Dedifferentiated amniotic fluid mesenchymal stem cell (primary cell): ENCODE measurements at regions not wholly inside any gene's neighbourhood (a gene's known extent, or its start where the extent isn't known, plus 50 kb on each side); places are given as distances from the start of the nearest gene placed in this dataset.

Experiments
- DNase-seq: peaks from one replicate; pipeline ENCODE4 v3.0.0-alpha.2; 2016; ENCODE audit errors: extremely low spot score

GRCh38 chr9:2311920-2312319 is 296.8 kb downstream of the SMARCA2 start:
- no peak for DNase-seq

- DNase-seq, result no peak
Measured at GRCh38 chr9:2313512-2313911, 298.4 kb downstream of the SMARCA2 start.

GRCh38 chr9:2317591-2317990 is 302.4 kb downstream of the SMARCA2 start:
- no peak for DNase-seq

- no peak for DNase-seq
Measured at GRCh38 chr9:2319421-2319820, 302.2 kb upstream of the VLDLR start.

GRCh38 chr9:2320114-2320513 is 301.5 kb upstream of the VLDLR start:
- DNase-seq, result no peak

DNA sequence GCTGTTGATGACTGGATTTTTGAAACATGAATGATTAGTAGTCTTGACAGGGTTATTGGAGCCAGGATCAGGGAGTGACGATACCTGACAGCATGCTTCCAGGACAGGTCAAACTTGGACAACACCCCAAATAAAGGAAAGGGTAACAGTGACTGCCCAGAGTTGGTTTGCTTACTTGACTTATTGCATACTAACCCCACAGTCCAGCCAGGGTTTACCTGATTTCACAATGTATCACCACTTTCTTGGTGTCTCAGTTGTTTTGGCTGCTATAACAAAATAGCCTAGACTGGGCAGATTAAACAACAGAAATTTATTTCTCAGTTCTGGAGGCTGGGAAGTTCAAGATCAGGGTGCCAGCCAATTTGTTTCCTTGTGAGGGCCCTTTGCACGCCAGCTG is 301.0 kb upstream of the VLDLR start:
- DNase-seq, result no peak

- no peak for DNase-seq
Measured at GRCh38 chr9:2321523-2322148, 300.0 kb upstream of the VLDLR start.

- no peak for DNase-seq
Measured at GRCh38 chr9:2324742-2325141, 296.8 kb upstream of the VLDLR start.

- DNase-seq, result no peak
Measured at GRCh38 chr9:2332663-2333062, 288.9 kb upstream of the VLDLR start.

DNA sequence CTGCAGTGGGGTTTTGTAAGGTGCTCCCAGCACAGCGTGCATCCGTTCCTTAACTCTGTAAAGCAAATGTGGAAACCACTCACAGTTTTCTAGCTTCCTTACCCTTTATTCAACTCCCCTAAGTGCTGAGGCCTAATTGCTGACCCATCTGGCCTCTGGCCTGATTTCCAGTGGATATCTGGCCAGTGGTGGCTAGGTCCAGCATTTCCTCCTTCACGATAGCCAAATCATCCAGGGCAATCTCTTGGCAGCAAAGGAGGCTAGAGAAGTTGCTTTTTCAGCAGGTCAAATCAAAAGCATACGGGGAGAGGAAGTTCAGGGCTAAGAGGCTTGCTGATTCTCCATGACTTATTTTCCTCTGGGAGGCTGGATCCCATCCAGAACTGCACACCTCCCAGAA is 286.3 kb upstream of the VLDLR start:
- no peak for DNase-seq

DNA sequence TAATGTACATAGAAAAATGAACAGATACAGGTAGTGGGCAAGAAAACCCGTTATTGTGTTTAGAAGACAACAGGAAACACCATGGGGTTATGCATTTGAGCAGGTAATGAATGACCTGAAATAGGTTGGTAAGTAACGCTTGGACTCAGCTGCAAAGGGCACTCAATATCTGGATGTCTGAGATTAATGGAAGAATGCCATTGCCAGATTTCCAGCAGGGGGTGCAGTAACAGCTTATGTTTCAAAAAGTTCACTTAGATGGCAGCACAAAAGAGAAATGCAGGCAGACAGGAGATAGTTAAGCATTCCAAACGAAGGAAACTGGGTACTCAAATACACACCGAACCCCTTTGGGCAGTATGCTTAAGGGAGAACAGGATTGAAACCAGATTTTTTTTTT is 285.5 kb upstream of the VLDLR start:
- DNase-seq, result no peak

DNA sequence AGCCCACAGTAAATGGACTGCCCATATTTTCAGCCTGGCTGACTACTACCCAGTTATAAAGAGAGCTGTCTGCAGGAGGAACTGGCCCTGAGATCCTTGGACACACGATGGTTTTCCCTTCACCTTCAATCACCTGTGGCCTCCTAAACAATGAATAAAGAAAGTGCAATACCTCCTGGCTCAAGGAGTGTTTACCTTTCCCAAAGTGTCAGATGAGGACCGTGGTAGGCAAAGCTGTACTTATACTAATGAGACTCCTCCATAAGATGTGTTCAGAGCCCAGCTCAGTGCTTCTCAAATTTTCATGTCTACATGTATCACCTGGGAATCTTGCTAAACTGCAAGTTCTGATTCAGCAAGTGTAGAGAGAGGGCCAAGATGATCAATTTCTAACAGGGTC is 284.5 kb upstream of the VLDLR start:
- no peak for DNase-seq

GRCh38 chr9:2337627-2338026 is 284.0 kb upstream of the VLDLR start:
- DNase-seq, result no peak

DNA sequence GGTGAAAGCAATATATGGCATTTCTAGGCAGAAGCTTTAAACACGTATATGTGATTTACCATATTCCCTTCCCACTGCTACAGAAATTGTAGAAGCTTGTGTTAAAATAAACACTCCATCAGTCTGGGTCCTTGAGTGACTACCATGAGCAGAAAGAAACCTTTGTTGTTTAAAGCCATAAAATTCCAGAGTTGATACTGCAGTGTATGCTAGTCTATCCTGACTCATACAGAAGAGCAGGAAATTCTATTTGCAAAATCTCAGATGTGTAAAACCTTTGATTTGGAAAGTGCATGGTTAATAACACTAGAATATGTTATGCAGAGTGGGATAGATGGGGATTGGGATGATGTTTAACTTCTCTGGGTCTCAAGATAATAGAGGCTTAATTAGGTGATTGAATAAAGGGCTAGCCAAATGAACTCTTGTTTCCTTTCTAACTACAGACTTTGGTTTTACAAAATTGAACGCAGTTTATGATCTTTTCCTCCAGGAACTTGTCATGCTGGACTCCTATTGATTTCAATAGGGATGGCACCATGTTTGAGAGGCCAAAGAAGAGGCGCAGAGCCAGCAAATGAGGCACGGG is 282.7 kb upstream of the VLDLR start:
- DNase-seq, result no peak

DNA sequence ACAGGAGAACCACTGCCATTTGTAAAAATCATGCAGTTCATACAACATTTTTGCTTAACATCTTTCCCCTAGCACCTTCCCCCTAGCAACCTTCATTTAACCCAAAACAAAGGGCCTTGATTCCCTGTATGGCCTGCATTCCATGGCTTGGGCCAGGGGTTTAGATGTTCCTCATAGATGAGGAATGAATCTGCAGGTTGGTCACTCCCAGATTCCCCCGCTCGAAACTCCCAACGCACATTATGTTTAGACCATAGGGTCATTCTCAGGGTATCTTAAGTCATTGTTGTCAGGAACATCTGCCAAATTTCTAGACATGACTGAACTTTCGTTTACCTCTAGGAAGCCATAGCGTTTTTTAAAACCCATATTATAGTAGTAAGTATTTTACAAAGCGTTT is 282.2 kb upstream of the VLDLR start:
- no peak for DNase-seq

GRCh38 chr9:2340046-2340760 is 281.4 kb upstream of the VLDLR start:
- no peak for DNase-seq

GRCh38 chr9:2341126-2341525 is 280.5 kb upstream of the VLDLR start:
- DNase-seq, result no peak

DNA sequence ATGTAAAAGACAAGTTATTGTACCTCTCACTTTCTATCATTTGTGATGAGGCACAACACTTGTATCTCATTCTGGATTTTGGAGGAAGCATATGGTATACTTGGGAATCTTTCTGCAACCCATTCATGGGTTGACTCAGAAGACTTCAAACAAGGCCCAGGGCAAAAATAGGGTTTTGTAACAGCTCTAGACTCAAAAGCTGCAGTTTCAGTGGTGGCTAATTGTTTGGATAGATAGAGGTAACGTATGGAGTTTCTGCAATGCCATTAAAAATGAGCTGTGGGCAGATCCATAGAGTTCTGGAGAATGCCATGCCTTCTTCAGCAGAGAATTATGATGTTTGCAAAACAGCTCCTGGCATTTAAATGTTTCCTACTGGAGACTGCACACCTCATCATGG is 279.6 kb upstream of the VLDLR start:
- DNase-seq, result no peak

DNA sequence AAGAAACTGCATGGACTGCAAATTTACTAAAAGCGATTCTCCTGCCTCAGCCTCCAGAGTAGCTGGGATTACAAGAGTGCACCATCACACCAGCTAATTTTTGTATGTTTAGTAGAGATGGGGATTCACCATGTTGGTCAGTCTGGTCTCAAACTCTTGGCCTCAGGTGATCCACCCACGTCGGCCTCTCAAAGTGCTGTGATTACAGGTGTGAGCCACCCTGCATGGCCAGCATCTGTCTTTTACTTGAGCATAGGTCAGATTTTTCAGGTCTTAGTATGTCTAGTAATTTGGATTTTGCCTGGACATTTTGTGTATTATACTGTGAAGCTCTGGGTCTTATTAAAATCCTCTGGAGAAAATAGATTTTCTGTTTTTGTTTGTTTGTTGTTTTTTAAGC is 277.8 kb upstream of the VLDLR start:
- no peak for DNase-seq

- DNase-seq, result no peak
Measured at GRCh38 chr9:2344436-2344835, 277.2 kb upstream of the VLDLR start.

- DNase-seq, result no peak
Measured at GRCh38 chr9:2345013-2345412, 276.6 kb upstream of the VLDLR start.

DNA sequence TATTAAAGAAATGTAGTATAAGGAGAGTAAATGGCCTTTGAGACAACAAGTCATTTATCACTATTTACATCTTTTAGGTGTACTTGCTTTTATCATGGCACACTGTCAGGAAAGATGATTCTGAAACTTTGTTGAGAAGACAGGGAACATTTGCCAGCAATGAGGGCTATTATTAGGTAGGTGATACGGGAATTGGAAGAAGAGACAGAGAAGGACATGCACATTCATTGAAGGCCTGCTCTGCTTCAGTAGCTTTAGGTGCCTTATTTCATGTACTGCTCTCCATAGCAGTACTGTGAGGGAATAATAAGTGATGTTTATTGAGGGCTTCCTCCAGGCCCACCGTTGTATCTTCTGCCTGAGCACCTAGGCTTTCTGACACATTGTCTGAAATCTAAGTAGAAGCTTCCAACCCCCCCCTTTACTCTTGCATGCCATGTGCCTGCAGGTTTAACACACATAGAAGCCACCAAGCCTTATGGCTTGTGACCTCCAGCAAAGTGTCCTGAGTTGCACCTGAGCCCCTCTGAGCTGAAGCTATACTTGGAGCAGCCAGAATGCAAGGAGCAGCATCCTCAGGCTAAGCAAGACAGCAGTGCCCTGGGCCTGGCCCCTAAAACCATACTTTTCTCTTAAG is 275.2 kb upstream of the VLDLR start:
- DNase-seq, result no peak

- no peak for DNase-seq
Measured at GRCh38 chr9:2351324-2351723, 270.3 kb upstream of the VLDLR start.
